Esophagus squamous epithelium (tissue), 4 donors: ENCODE measurements at regions not wholly inside any gene's neighbourhood (a gene's known extent, or its start where the extent isn't known, plus 50 kb on each side); places are given as distances from the start of the nearest gene placed in this dataset.

Experiments used
- CTCF ChIP-seq, 6 experiments: fragments of 450-650 bp in 4 of 6; fragments of 200-600 bp in 2 of 6; sonication (generic) in 2 of 6; IDR thresholded peaks; one replicate each; pipeline ENCODE4 v1.5.1; 2016 to 2019; ENCODE audit warnings: antibody characterized with exemption in 6 of 6, mild to moderate bottlenecking in 4 of 6, moderate library complexity in 4 of 6
- POLR2A ChIP-seq, 4 donors: fragments of 450-650 bp; IDR thresholded peaks; one replicate each; pipeline ENCODE4 v1.6.1; 2017; ENCODE audit warnings: antibody characterized with exemption in 4 of 4, mild to moderate bottlenecking in 4 of 4, moderate library complexity in 3 of 4

- TF ChIP-seq CTCF (IDR thresholded peaks at IDR 0.05) (peak in 1 of 6 experiments; percentile 8), POLR2A (IDR thresholded peaks at IDR 0.05) (no peak)
Measured at GRCh38 chr9:135221951-135222631, 134.6 kb downstream of the OLFM1 start.
